Non-pigmented ciliary epithelial cell (primary cell): ENCODE measurements at regions not wholly inside any gene's neighbourhood (a gene's known extent, or its start where the extent isn't known, plus 50 kb on each side); places are given as distances from the start of the nearest gene placed in this dataset.

Experiments used
- DNase-seq: peaks from one replicate; pipeline ENCODE4 v3.0.0-alpha.2; 2010; ENCODE audit warnings: low read depth

- DNase-seq = no peak
Observed at GRCh38 chr2:100192825-100193224, 50.4 kb upstream of the AFF3 start.

- no peak for DNase-seq
Observed at GRCh38 chr2:100192300-100192699, 49.9 kb upstream of the AFF3 start.
